Gastrocnemius medialis (tissue), 4 donors: ENCODE measurements at regions not wholly inside any gene's neighbourhood (a gene's known extent, or its start where the extent isn't known, plus 50 kb on each side); places are given as distances from the start of the nearest gene placed in this dataset.

Experiments used
- CTCF ChIP-seq, 5 experiments: fragments of 450-650 bp in 3 of 5; fragments of 200-600 bp in 2 of 5; sonication (generic) in 2 of 5; IDR thresholded peaks in 4 of 5; conservative IDR thresholded peaks in 1 of 5; 1 replicate in 4 of 5; 2 replicates in 1 of 5; pipeline ENCODE4 v1.5.1; 2016 to 2019; ENCODE audit warnings: antibody characterized with exemption in 5 of 5, mild to moderate bottlenecking in 3 of 5, moderate library complexity in 3 of 5
- POLR2A ChIP-seq, 2 donors: fragments of 450-650 bp; IDR thresholded peaks; one replicate each; pipeline ENCODE4 v1.6.1; 2017; ENCODE audit warnings: antibody characterized with exemption in 2 of 2, mild to moderate bottlenecking in 2 of 2, moderate library complexity in 2 of 2

- TF ChIP-seq POLR2A (IDR thresholded peaks at IDR 0.05), result no peak
- TF ChIP-seq CTCF (IDR thresholded peaks at IDR 0.05 in 4 of 5, conservative IDR thresholded peaks at IDR 0.05 in 1 of 5), result no peak
Observed at GRCh38 chr4:81360737-81361136, 111.0 kb downstream of the RASGEF1B start.
